ENCODE measurements at regions not wholly inside any gene's neighbourhood (a gene's known extent, or its start where the extent isn't known, plus 50 kb on each side); places are given as distances from the start of the nearest gene placed in this dataset.

DNA sequence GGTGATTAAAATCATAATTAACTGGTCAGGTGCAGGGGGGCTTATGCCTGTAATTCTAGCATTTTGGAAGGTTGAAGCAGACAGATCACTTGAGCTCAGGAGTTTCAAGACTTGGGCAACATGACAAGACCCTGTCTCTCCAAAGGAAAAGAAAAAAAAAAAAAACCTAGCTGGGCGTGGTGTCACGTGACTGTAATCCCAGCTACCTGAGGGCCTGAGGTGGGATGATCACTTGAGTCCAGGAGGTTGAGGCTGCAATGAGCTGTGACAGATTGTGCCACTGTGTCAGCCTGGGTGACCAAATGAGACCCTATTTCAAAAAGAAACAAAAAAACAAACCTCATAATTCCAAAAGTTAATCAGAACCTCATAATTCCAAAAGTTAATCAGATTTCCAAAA, 505.5 kb downstream of the CDH8 start:
- no peak overlapping the region for H3K4me3 ChIP-seq
- H3K27ac ChIP-seq (replicated peaks in 1 of 4) = no peak overlapping the region
- no peak for DNase-seq (ENCODE audit: extremely low spot score)
- WGBS = 76% methylated on average over 2 of the region's 2 CpGs
- TF ChIP-seq, protein P1, sequence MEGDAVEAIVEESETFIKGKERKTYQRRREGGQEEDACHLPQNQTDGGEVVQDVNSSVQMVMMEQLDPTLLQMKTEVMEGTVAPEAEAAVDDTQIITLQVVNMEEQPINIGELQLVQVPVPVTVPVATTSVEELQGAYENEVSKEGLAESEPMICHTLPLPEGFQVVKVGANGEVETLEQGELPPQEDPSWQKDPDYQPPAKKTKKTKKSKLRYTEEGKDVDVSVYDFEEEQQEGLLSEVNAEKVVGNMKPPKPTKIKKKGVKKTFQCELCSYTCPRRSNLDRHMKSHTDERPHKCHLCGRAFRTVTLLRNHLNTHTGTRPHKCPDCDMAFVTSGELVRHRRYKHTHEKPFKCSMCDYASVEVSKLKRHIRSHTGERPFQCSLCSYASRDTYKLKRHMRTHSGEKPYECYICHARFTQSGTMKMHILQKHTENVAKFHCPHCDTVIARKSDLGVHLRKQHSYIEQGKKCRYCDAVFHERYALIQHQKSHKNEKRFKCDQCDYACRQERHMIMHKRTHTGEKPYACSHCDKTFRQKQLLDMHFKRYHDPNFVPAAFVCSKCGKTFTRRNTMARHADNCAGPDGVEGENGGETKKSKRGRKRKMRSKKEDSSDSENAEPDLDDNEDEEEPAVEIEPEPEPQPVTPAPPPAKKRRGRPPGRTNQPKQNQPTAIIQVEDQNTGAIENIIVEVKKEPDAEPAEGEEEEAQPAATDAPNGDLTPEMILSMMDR (IDR thresholded peaks at IDR 0.05) = no peak
- TF ChIP-seq POLR2AphosphoS5 (IDR thresholded peaks at IDR 0.05) (no peak), POLR2A (IDR thresholded peaks at IDR 0.05; ENCODE audit: low read depth) (no peak), EP300 (IDR thresholded peaks at IDR 0.05) (no peak)
- intact Hi-C loops (cut with DNase I) = no loop called here
- H3K27me3 ChIP-seq = no peaks in the 10 kb centered on the region
- H3K4me1 ChIP-seq = no peaks in the 10 kb centered on the region
- no peaks in the 10 kb centered on the region for H3K9me3 ChIP-seq
- H3K36me3 ChIP-seq = no peaks in the 10 kb centered on the region

DNA sequence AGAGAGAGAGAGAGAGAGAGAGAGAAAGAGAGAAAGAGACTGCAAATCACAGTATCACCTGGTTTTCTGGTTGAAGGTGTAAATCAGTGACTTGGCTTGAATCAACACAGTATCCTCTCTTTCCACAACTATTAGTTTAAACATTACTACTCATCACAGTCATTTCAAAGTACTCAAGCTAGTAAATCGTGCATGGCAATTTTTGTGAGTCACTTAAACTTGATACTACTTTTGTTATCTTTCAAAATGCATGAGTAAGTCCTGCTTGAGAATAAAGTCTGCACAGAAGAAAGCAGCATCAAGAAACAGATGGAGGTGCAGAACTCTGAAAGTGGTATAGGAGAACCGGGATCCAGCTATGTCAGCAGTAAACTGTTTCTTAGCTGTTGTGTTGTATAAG, 535.4 kb downstream of the CDH8 start:
- Histone ChIP-seq H3K4me3 (no peak overlapping the region), H3K27ac (replicated peaks in 1 of 4) (no peak overlapping the region), H3K9me3 (no peaks in the 10 kb centered on the region), H3K4me1 (no peaks in the 10 kb centered on the region), H3K36me3 (no peaks in the 10 kb centered on the region), H3K27me3 (no peaks in the 10 kb centered on the region)
- DNase-seq (ENCODE audit: extremely low spot score) = no peak
- intact Hi-C loops (cut with DNase I) = no loop called here
- TF ChIP-seq EP300 (IDR thresholded peaks at IDR 0.05) = no peak
- WGBS = 64% methylated on average over 2 of the region's 2 CpGs

- H3K27me3 ChIP-seq = no peaks in the 10 kb centered on the region
- TF ChIP-seq, protein P1 (IDR thresholded peaks at IDR 0.05) = no peak
- no peak for TF ChIP-seq EP300 (IDR thresholded peaks at IDR 0.05)
- no peak for TF ChIP-seq POLR2A (IDR thresholded peaks at IDR 0.05; ENCODE audit: low read depth)
- no peak for TF ChIP-seq POLR2AphosphoS5 (IDR thresholded peaks at IDR 0.05)
- no peak for DNase-seq (ENCODE audit: extremely low spot score)
- WGBS = 92% methylated on average over 1 of the region's 1 CpG
- H3K36me3 ChIP-seq = no peaks in the 10 kb centered on the region
- H3K4me3 ChIP-seq = no peak overlapping the region
- H3K27ac ChIP-seq (replicated peaks in 1 of 4) = no peak overlapping the region
- intact Hi-C loops (cut with DNase I) = no loop called here
- no peaks in the 10 kb centered on the region for H3K9me3 ChIP-seq
- H3K4me1 ChIP-seq = no peaks in the 10 kb centered on the region
Measured at GRCh38 chr16:61480250-61480649, 556.0 kb downstream of the CDH8 start.

DNA sequence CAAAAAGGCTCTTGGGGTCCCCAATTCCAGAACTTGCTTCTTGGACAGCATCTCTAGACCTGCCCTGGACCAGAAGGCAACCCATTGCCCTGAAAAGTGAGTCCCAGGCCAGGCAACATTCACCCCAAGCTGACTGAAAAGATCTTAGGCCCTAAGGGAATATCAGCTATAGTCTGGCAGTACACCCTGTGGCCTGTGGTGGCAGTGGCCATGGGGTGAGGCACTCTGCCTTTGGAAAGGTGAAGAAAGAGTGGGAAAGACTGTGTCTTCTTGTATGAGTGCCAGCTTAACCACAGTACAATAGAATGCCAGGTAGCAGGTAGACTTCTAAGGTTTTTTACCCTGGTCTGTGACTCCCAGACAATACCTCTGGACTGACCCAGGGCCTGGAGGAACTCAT, 564.5 kb downstream of the CDH8 start:
- H3K27ac ChIP-seq (replicated peaks in 1 of 4) = no peak overlapping the region
- intact Hi-C loops (cut with DNase I) = no loop called here
- peaks cover 0 to 8% (median 6%) of the 10 kb centered on the region in 4 donors for H3K9me3 ChIP-seq
- no peaks in the 10 kb centered on the region for H3K27me3 ChIP-seq
- no peaks in the 10 kb centered on the region for H3K4me1 ChIP-seq
- TF ChIP-seq, protein P1 (IDR thresholded peaks at IDR 0.05) = no peak
- TF ChIP-seq EP300 (IDR thresholded peaks at IDR 0.05) = no peak
- no peak for TF ChIP-seq POLR2A (IDR thresholded peaks at IDR 0.05; ENCODE audit: low read depth)
- no peak for TF ChIP-seq POLR2AphosphoS5 (IDR thresholded peaks at IDR 0.05)
- H3K4me3 ChIP-seq = no peak overlapping the region
- no peaks in the 10 kb centered on the region for H3K36me3 ChIP-seq
- DNase-seq (ENCODE audit: extremely low spot score) = no peak

GRCh38 chr16:61471023-61471422, 565.2 kb downstream of the CDH8 start:
- no peak for DNase-seq (ENCODE audit: extremely low spot score)
- Histone ChIP-seq H3K4me3 (no peak overlapping the region), H3K36me3 (no peaks in the 10 kb centered on the region), H3K4me1 (no peaks in the 10 kb centered on the region), H3K27ac (replicated peaks in 1 of 4) (no peak overlapping the region), H3K9me3 (peaks cover 0 to 8% (median 6%) of the 10 kb centered on the region in 4 donors), H3K27me3 (no peaks in the 10 kb centered on the region)
- intact Hi-C loops (cut with DNase I) = no loop called here
- WGBS = 96% methylated on average over 2 of the region's 2 CpGs
- no peak for TF ChIP-seq EP300 (IDR thresholded peaks at IDR 0.05)
- no peak for TF ChIP-seq POLR2A (IDR thresholded peaks at IDR 0.05; ENCODE audit: low read depth)
- TF ChIP-seq, protein P1 (IDR thresholded peaks at IDR 0.05) = no peak
- no peak for TF ChIP-seq POLR2AphosphoS5 (IDR thresholded peaks at IDR 0.05)
